Left cardiac atrium (tissue), 4 donors: ENCODE measurements at regions not wholly inside any gene's neighbourhood (a gene's known extent, or its start where the extent isn't known, plus 50 kb on each side); places are given as distances from the start of the nearest gene placed in this dataset.
"Not testable (repeated sequence)": the region's sequence is repeated elsewhere in the genome, so short reads cannot be mapped to it uniquely, and the experiment has no call there.

Source experiments
- ATAC-seq, 2 donors: fragments of 200-7000 bp; cut with Tn5 transposase; one replicate each; pipeline ENCODE4 v1.9.1; 2020; ENCODE audit warnings: mild to moderate bottlenecking in 2 of 2, moderate library complexity in 2 of 2
- DNase-seq: peaks from one replicate; pipeline ENCODE4 v3.0.0-alpha.2; 2020
- intact Hi-C, 2 donors: fragments of 100-400 bp; cut with DNase I; formaldehyde crosslinking; loops; one replicate each; pipeline versions ENCODE4 v1.14.1 to v1.15.1; 2022 to 2023
- donor health status: DM: no; HTN: yes; CAD: no.
- donor health status: DM: no; HTN: yes; CAD: no; lungs with severe emphysema.
- donor health status: DM: yes; HTN: yes; CAD: no.
- donor health status: Dilated cardiomyopathy.

- DNase-seq (no peak), ATAC-seq (no peak)
- intact Hi-C loops: no loop called here
These were observed 657.4 kb downstream of the SPRY1 start for GRCh38 chr4:124053872-124054538.

- no peak for DNase-seq
- intact Hi-C loops: no loop called here
- ATAC-seq: no peak
These were observed 657.2 kb downstream of the ANKRD50 start for GRCh38 chr4:124055336-124055735.

- intact Hi-C loops: no loop called here
- ATAC-seq (peak in 1 of 2 donors; percentile 46), DNase-seq (no peak)
These were observed 656.6 kb downstream of the ANKRD50 start for GRCh38 chr4:124055896-124056295.

DNA sequence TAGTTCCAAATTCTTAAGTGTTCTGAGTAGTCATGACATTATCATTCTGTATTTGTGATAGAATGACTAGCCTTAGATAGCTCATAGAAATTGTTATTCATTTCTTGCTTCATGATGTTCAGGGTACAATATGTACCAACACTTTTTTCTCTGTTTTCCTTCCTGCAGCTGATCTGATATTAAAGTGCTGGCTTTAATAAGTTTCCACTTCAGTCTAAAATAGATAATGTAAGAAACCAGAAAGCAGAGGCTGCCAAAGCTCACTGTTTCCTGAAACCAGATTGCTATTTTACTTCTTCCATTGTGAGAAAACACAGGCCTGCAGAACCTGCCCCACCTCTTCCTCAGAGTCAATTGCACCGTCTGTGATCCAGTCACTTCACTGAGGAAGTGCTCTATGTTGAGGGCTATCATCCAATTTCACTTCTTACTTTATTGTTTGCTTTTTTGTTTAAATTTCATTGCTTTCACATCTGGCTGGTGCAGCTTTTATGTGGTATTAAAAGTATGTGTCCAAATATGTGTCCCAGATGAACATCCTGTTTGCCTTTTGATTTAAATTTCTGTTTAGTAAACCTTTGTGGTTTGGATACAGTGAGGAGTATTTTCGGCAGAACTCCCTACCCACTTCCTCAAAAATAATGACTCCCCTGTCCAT is 652.1 kb downstream of the ANKRD50 start:
- ATAC-seq (peak; percentile 85 to 92), DNase-seq (peak; percentile 63)
- intact Hi-C loops: no loop called here

GRCh38 chr4:124061413-124061812 is 651.1 kb downstream of the ANKRD50 start:
- intact Hi-C loops: no loop called here
- DNase-seq (no peak), ATAC-seq (peak in 1 of 2 donors; percentile 53)

DNA sequence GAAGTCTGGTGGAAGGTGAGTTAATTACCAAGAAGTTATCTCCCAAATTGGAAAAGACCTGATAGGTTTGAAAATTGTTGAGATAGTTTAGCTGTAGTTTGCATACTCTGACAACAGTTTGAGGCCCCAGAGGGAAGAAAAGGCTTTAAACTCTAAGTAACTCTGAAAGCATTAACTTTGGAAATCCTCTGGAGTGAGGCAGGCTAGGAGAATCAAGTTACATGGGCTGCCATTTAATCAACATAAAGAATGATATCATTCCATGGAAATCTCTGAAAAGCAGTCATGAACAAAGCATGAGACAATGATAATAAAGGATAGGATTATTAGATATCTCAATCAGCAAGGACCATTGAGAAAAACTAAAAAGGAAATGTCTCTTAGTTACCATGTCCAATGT is 647.1 kb downstream of the ANKRD50 start:
- no peak for ATAC-seq
- DNase-seq: no peak
- intact Hi-C loops: no loop called here

GRCh38 chr4:124065936-124066335 is 646.6 kb downstream of the ANKRD50 start:
- no peak for DNase-seq
- intact Hi-C loops: no loop called here
- ATAC-seq: no peak

DNA sequence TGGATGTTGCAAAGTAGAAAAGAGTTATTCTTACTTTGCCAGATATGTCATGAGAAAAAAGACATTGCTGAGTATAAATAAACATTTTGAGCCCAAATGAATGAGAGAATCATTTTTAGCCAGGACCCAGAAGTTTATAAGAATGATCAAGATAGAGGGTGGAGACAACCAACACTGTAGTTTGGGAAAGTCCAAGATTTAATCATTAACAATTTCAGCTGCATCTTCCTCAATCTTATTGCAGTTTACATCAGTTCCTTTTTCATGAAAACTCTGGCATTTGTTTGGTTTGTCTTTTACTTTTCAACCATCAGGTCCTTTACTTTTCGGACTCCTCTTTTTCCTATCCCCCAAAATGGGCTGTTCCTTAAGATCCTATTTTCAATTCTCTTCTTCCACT is 645.9 kb downstream of the ANKRD50 start:
- no peak for ATAC-seq
- intact Hi-C loops: no loop called here
- no peak for DNase-seq

DNA sequence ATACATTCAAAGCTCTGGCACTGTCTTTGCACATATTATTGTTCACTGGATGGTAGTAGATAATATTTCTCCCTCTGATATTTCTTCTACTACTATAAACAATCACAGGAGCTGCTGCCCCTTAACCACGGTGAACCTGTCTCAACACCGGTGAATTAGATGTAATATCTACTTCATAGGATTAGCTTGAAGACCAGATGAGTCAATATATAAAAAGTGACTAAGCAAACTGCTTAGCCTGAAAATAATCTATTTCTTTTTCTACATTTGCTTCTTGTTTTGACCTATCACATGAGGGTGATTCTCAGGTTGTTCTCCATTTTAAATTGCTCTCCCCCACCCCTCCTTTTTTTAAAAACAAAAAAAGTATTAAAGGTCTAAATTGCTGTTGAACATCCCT is 645.5 kb downstream of the ANKRD50 start:
- DNase-seq (no peak), ATAC-seq (no peak)
- intact Hi-C loops: no loop called here

DNA sequence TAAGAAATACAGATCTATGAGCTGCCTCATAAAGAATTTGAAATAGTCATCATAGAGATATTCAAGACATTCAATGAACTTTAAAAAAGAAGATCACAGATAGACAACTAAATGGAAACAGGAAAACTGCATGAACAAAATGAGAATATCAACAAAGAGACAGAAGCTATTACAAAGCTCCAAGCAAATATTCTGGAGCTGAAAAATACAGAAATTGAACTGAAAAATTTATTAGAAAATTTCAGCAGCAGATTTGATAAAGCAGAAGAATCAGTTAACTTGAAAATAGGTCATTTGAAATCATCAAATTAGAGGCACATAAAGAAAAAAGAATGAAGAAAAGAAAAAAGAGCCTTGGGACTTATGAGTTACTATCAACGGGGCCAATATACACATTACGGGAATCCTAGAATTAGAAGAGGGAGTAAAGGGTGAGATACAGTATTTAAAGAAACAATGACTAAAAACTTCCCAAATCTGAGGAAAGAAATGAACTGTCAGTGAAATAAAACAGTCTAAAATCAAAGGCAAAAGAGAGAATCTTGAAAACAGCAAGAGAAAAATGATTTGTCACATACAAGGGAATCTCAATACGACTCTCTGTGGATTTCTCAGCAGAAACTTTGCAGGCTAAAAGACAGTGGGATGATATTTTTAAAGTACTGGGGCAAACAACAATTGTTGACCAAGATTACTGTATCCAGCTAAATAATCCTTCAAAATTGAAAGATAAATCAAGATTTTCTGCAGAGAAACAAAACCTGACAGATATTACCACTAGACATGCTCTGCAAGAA is 641.6 kb downstream of the ANKRD50 start:
- intact Hi-C loops: no loop called here
- no peak for DNase-seq
- no peak for ATAC-seq

DNA sequence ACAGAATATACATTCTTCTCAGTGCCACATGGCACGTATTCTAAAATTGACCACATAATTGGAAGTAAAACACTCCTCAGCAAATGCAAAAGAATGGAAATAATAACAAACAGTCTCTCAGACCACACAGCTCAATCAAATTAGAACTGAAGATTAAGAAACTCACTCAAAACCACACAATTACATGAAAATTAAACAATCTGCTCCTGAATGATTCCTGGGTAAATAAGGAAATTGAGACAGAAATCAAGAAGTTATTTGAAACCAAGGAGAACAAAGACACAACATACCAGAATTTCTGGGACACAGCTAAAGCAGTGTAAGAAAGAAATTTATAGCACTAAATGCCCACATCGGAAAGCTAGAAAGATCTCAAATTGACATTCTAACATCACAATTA is 637.3 kb downstream of the ANKRD50 start:
- ATAC-seq, intact Hi-C loops, DNase-seq: not testable (repeated sequence)

DNA sequence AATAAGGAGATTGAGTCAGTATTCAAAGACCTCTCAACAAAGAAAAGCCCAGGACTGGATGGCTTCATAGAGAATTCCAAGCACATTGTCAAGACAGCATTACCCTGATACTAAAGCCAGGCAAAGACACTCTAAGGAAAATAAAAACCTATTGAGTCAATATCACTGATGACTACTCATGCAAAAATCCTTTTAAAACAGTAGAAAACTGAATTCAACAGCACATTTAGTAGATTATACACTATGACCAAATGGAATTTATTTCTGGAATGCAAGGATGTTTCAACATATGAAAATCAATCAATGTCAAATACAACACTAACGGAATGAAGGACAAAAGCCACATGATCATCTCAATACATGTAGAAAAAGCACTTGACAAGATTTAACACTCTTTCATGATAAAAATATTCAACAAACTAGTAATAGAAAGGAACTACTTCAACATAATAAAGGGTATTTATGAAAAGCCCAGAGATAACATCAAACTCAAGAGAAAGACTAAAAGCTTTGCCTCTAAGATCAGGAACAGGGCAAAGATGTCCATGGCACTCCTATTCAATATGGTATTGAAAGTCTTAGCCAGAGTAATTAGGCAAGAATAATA is 633.3 kb downstream of the ANKRD50 start:
- ATAC-seq: no peak
- no peak for DNase-seq
- intact Hi-C loops: no loop called here

- no peak for ATAC-seq
- DNase-seq: no peak
- intact Hi-C loops: no loop called here
These were observed 628.8 kb downstream of the ANKRD50 start for GRCh38 chr4:124083711-124084110.

DNA sequence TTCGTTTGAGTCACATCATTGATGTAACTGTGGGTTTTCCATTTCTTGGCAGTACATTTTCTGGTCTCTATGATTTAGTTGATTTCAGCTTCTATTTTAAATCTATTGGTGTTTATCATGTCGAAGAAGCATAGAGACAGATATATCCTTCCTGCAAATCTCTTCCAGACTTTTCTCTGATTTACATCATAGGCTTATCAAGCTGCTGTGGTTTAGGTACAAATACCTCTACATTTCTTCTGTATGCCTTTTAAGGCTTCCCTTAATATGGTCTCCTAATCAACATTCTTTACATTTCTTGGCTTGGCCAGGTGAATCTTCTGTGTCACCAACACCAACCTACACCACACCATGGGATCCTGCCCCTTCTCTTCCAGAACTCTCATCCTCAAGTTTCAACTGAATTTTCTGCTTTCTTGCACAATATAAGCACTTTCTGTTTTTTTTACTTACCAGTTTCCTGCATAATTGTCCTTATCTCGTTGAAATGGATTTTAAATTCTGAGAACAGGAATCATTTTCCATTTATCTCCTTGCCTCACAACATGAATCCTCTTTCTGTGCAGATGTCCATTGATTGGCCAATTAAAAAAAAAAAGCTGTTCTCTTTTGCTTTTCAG is 626.9 kb downstream of the ANKRD50 start:
- intact Hi-C loops: no loop called here
- ATAC-seq (no peak), DNase-seq (no peak)

- ATAC-seq (peak; percentile 80 to 90), DNase-seq (peak; percentile 22)
- intact Hi-C loops: loop anchor here in 1 of 2 donors (10.0 kb wide), 1 partner anchor 245 kb away; no protein-coding TSS in a partner anchor
These were observed 622.5 kb downstream of the ANKRD50 start for GRCh38 chr4:124090021-124090420.

GRCh38 chr4:124092101-124092500 is 620.4 kb downstream of the ANKRD50 start:
- no peak for DNase-seq
- intact Hi-C loops: loop anchor here in 1 of 2 donors (10.0 kb wide), 1 partner anchor 247 kb away; no protein-coding TSS in a partner anchor
- peak in 1 of 2 donors; percentile 23 for ATAC-seq

GRCh38 chr4:124092541-124092984 is 620.0 kb downstream of the ANKRD50 start:
- DNase-seq: no peak
- intact Hi-C loops: loop anchor here in 1 of 2 donors (10.0 kb wide), 1 partner anchor 248 kb away; no protein-coding TSS in a partner anchor
- peak; percentile 62 to 83 for ATAC-seq

- ATAC-seq (no peak), DNase-seq (no peak)
- intact Hi-C loops: loop anchor here in 1 of 2 donors (10.0 kb wide), 1 partner anchor 251 kb away; no protein-coding TSS in a partner anchor
These were observed 616.9 kb downstream of the ANKRD50 start for GRCh38 chr4:124095621-124096020.

GRCh38 chr4:124096290-124096689 is 616.2 kb downstream of the ANKRD50 start:
- ATAC-seq (no peak), DNase-seq (no peak)
- intact Hi-C loops: loop anchor here in 1 of 2 donors (10.0 kb wide), 1 partner anchor 251 kb away; no protein-coding TSS in a partner anchor
